ENCODE measurements at regions not wholly inside any gene's neighbourhood (a gene's known extent, or its start where the extent isn't known, plus 50 kb on each side); places are given as distances from the start of the nearest gene placed in this dataset.

- no peak for ATAC-seq
- peaks cover 0 to 7% (median 0%) of the 10 kb centered on the region in 12 donors for H3K9me3 ChIP-seq
- no peak overlapping the region for H3K4me3 ChIP-seq
- H3K36me3 ChIP-seq, result no peaks in the 10 kb centered on the region
- H3K4me1 ChIP-seq, result no peaks in the 10 kb centered on the region
- intact Hi-C loops (cut with DNase I), result loop anchor here in 1 of 10 donors (10.0 kb wide), 1 partner anchor 60 kb away; no protein-coding TSS in a partner anchor
- DNase-seq, result no peak
- TF ChIP-seq POLR2A (IDR thresholded peaks at IDR 0.05) (no peak), CTCF (IDR thresholded peaks at IDR 0.05) (no peak)
- no peaks in the 10 kb centered on the region for H3K27me3 ChIP-seq
- H3K27ac ChIP-seq, result no peak overlapping the region
- 54 to 67% (median 58%) methylated on average over 2 of the region's 2 CpGs for WGBS, 4 donors
Measured at GRCh38 chr9:32234451-32234850, 150.0 kb upstream of the ACO1 start.

DNA sequence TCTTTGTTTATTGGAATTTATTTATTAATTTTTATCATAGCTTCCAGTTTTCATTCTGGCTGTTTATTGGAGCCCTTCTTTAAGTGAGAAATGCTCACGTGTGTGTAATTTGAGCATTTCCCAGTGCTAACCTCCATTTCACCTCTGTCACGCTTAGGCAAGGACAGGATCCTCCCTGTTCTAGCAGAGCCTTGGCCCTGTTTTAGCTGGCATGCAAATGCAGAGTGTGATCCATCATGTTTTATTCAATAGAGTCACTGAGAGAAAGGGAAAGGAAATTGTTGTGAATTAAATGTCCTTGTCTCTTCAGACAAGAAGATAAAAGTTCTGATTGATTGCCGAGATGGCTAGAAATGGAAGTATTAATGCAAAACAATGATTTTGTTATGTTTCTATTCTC is 137.3 kb upstream of the ACO1 start:
- ATAC-seq (no peak), DNase-seq (no peak)
- WGBS, 4 donors, result 55 to 65% (median 61%) methylated on average over 3 of the region's 3 CpGs
- no peaks in the 10 kb centered on the region for H3K9me3 ChIP-seq
- no peak for TF ChIP-seq CTCF (IDR thresholded peaks at IDR 0.05)
- no peak for TF ChIP-seq POLR2A (IDR thresholded peaks at IDR 0.05)
- no peak overlapping the region for H3K4me3 ChIP-seq
- no peak overlapping the region for H3K27ac ChIP-seq
- no peaks in the 10 kb centered on the region for H3K4me1 ChIP-seq
- peaks cover 0 to 3% (median 0%) of the 10 kb centered on the region in 9 donors for H3K27me3 ChIP-seq
- no peaks in the 10 kb centered on the region for H3K36me3 ChIP-seq
- intact Hi-C loops (cut with DNase I), result no loop called here

GRCh38 chr9:32248189-32248712 is 136.2 kb upstream of the ACO1 start:
- no peaks in the 10 kb centered on the region for H3K9me3 ChIP-seq
- ATAC-seq (no peak), DNase-seq (no peak)
- no peak overlapping the region for H3K4me3 ChIP-seq
- 54 to 69% (median 63%) methylated on average over 2 of the region's 2 CpGs for WGBS, 4 donors
- intact Hi-C loops (cut with DNase I), result no loop called here
- no peak overlapping the region for H3K27ac ChIP-seq
- TF ChIP-seq CTCF (IDR thresholded peaks at IDR 0.05) (no peak), POLR2A (IDR thresholded peaks at IDR 0.05) (no peak)
- no peaks in the 10 kb centered on the region for H3K36me3 ChIP-seq
- H3K27me3 ChIP-seq, result peaks cover 0 to 3% (median 0%) of the 10 kb centered on the region in 9 donors
- H3K4me1 ChIP-seq, result no peaks in the 10 kb centered on the region

GRCh38 chr9:32251539-32251938 is 132.9 kb upstream of the ACO1 start:
- H3K36me3 ChIP-seq, result no peaks in the 10 kb centered on the region
- H3K27me3 ChIP-seq, result peaks cover 0 to 3% (median 0%) of the 10 kb centered on the region in 9 donors
- intact Hi-C loops (cut with DNase I), result loop anchor here in 2 of 10 donors (10.0 kb wide), 2 partner anchors 1127 to 1137 kb away; no protein-coding TSS in a partner anchor
- ATAC-seq (peak in 2 of 4 donors; percentile 53 to 78), DNase-seq (peak in 3 of 5 donors; percentile 11 to 26 (median 22))
- peaks cover 0 to 7% (median 0%) of the 10 kb centered on the region in 12 donors for H3K9me3 ChIP-seq
- TF ChIP-seq POLR2A (IDR thresholded peaks at IDR 0.05), result no peak
- TF ChIP-seq CTCF (IDR thresholded peaks at IDR 0.05), result peak; percentile 33 to 69 (median 56)
- no peak overlapping the region for H3K4me3 ChIP-seq
- H3K27ac ChIP-seq, result no peak overlapping the region
- no peaks in the 10 kb centered on the region for H3K4me1 ChIP-seq
- WGBS, 4 donors, result 2 to 6% (median 4%) methylated on average over 5 of the region's 5 CpGs
